ENCODE measurements at regions not wholly inside any gene's neighbourhood (a gene's known extent, or its start where the extent isn't known, plus 50 kb on each side); places are given as distances from the start of the nearest gene placed in this dataset.
"Not testable (repeated sequence)": the region's sequence is repeated elsewhere in the genome, so short reads cannot be mapped to it uniquely, and the experiment has no call there.

- ATAC-seq: peak; percentile 23 to 41
- 62% methylated on average over 3 of the region's 3 CpGs for WGBS
- intact Hi-C loops (cut with DNase I): no loop called here
Measured at GRCh38 chr5:67636850-67637524, 440.4 kb upstream of the CD180 start.

DNA sequence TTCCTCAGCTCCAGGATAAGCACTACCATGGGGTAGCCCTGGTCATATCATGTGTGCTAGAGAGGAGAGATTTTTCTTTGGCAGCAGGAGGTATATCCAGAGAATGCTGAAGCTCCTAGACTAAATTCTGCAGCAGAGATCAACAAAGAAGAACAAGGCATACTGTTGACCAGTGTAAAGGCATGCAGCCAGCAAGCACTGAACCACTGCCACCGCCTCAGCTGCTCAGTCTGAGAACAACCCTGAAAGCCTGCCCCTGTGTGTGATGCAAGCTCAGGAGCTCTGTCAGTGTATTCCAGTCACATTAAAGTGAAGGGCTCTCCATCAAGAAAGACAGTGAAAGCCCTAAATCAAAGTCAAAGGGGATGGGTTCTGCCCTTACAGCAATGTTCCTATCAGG is 439.5 kb upstream of the CD180 start:
- no peaks in the 10 kb centered on the region for H3K9me3 ChIP-seq (ENCODE audit: control insufficient read depth, low read length)
- H3K27ac ChIP-seq (ENCODE audit: low read length): peak overlapping the region; percentile 28
- WGBS: 55% methylated on average over 1 of the region's 1 CpG
- ATAC-seq (peak; percentile 90 to 93), DNase-seq (peak; percentile 81 to 95 (median 91))
- no peak overlapping the region for H3K4me3 ChIP-seq (ENCODE audit: low read length)
- H3K4me1 ChIP-seq (ENCODE audit: control insufficient read depth, insufficient read depth, low read length): peaks cover 4% of the 10 kb centered on the region
- intact Hi-C loops (cut with DNase I): no loop called here
- no peaks in the 10 kb centered on the region for H3K27me3 ChIP-seq (ENCODE audit: control insufficient read depth, insufficient read depth)

More at GRCh38 chr5:67636850-67637524, 440.4 kb upstream of the CD180 start:
- Histone ChIP-seq H3K4me1 (ENCODE audit: control insufficient read depth, insufficient read depth, low read length) (peaks cover 4% of the 10 kb centered on the region), H3K27ac (ENCODE audit: low read length) (peak overlapping the region; percentile 36), H3K4me3 (ENCODE audit: low read length) (no peak overlapping the region), H3K27me3 (ENCODE audit: control insufficient read depth, insufficient read depth) (no peaks in the 10 kb centered on the region), H3K9me3 (ENCODE audit: control insufficient read depth, low read length) (no peaks in the 10 kb centered on the region)
- DNase-seq: peak in 1 of 3 donors; percentile 72

DNA sequence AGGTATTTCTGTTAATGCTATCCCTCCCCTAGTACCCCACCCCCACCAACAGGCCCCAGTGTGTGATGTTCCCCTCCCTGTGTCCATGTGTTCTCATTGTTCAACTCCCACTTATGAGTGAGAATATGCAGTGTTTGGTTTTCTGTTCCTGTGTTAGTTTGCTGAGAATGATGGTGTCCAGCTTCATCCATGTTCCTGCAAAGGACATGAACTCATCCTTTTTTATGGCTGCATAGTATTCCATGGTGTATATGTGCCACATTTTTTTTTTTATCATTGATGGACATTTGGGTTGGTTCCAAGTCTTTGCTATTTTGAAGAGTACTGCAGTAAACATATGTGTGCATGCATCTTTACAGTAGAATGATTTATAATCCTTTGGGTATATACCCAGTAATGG is 430.5 kb upstream of the CD180 start:
- intact Hi-C loops (cut with DNase I); ATAC-seq; H3K27me3 ChIP-seq (ENCODE audit: control insufficient read depth, insufficient read depth); H3K4me3 ChIP-seq (ENCODE audit: low read length); H3K27ac ChIP-seq (ENCODE audit: low read length); H3K9me3 ChIP-seq (ENCODE audit: control insufficient read depth, low read length); DNase-seq; H3K4me1 ChIP-seq (ENCODE audit: control insufficient read depth, insufficient read depth, low read length): not testable (repeated sequence)

GRCh38 chr5:67623078-67623477 is 426.5 kb upstream of the CD180 start:
- DNase-seq (no peak), ATAC-seq (peak in 1 of 2 donors; percentile 51)
- H3K4me1 ChIP-seq (ENCODE audit: control insufficient read depth, insufficient read depth, low read length): peaks cover 2% of the 10 kb centered on the region
- no peaks in the 10 kb centered on the region for H3K9me3 ChIP-seq (ENCODE audit: control insufficient read depth, low read length)
- no peaks in the 10 kb centered on the region for H3K27me3 ChIP-seq (ENCODE audit: control insufficient read depth, insufficient read depth)
- intact Hi-C loops (cut with DNase I): no loop called here
- 26% methylated on average over 1 of the region's 1 CpG for WGBS
- no peak overlapping the region for H3K27ac ChIP-seq (ENCODE audit: low read length)
- H3K4me3 ChIP-seq (ENCODE audit: low read length): no peak overlapping the region

- H3K9me3 ChIP-seq (ENCODE audit: control insufficient read depth, low read length): no peaks in the 10 kb centered on the region
- H3K4me1 ChIP-seq (ENCODE audit: control insufficient read depth, insufficient read depth, low read length): peaks cover 2% of the 10 kb centered on the region
- intact Hi-C loops (cut with DNase I): no loop called here
- no peak overlapping the region for H3K4me3 ChIP-seq (ENCODE audit: low read length)
- 77% methylated on average over 11 of the region's 11 CpGs for WGBS
- no peak overlapping the region for H3K27ac ChIP-seq (ENCODE audit: low read length)
- no peaks in the 10 kb centered on the region for H3K27me3 ChIP-seq (ENCODE audit: control insufficient read depth, insufficient read depth)
- ATAC-seq (no peak), DNase-seq (no peak)
Measured at GRCh38 chr5:67620424-67621397, 424.1 kb upstream of the CD180 start.

- intact Hi-C loops (cut with DNase I): no loop called here
- ATAC-seq: no peak
Measured at GRCh38 chr5:67619636-67620035, 423.0 kb upstream of the CD180 start.

DNA sequence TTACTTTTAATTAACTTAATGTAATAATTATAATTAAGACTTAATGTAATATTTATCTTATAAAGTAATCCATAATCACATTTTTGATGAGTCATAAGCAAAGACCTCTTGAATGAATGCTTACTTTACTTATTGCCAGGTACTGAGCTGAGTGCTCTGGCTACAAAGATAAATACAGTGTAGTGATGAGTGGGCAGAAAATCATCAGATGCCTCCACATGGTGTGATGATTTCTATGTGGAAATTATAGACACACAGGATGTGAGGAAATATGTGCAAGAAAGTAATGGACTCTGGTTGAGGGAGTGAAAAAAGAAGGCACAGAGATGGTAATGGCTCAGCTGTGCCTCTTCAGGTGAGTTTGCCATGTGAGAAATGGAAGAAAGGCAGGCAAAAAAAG is 422.6 kb upstream of the CD180 start:
- no peak for ATAC-seq
- no peaks in the 10 kb centered on the region for H3K27me3 ChIP-seq (ENCODE audit: control insufficient read depth, insufficient read depth)
- H3K4me1 ChIP-seq (ENCODE audit: control insufficient read depth, insufficient read depth, low read length): peaks cover 2% of the 10 kb centered on the region
- H3K27ac ChIP-seq (ENCODE audit: low read length): no peak overlapping the region
- intact Hi-C loops (cut with DNase I): no loop called here
- H3K9me3 ChIP-seq (ENCODE audit: control insufficient read depth, low read length): no peaks in the 10 kb centered on the region
- H3K4me3 ChIP-seq (ENCODE audit: low read length): no peak overlapping the region
- DNase-seq: no peak

More at GRCh38 chr5:67619636-67620035, 423.0 kb upstream of the CD180 start:
- H3K4me1 ChIP-seq (ENCODE audit: control insufficient read depth, insufficient read depth, low read length): peaks cover 2% of the 10 kb centered on the region
- no peak overlapping the region for H3K27ac ChIP-seq (ENCODE audit: low read length)
- 86% methylated on average over 4 of the region's 4 CpGs for WGBS
- H3K27me3 ChIP-seq (ENCODE audit: control insufficient read depth, insufficient read depth): no peaks in the 10 kb centered on the region
- no peak for DNase-seq
- H3K4me3 ChIP-seq (ENCODE audit: low read length): no peak overlapping the region
- H3K9me3 ChIP-seq (ENCODE audit: control insufficient read depth, low read length): no peaks in the 10 kb centered on the region

DNA sequence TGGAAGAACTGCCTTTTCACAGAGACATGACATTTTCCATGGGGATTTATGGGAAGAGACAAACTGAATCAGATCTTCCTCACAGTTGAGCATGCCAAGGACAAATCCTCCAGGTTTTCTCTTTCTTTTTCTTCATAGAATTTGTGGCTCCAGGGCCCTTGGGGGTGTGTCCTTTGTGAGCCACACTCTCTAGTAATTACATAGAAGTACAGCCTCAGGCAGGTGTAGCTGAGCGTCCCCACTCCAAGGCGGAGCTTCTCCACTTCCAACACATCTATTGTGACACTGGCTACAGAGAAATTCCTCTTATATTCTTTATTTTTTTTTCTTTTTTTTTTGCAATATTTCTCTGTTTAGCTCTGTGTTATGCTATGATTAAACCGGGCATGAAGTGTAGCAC is 420.5 kb upstream of the CD180 start:
- no peak overlapping the region for H3K27ac ChIP-seq (ENCODE audit: low read length)
- H3K27me3 ChIP-seq (ENCODE audit: control insufficient read depth, insufficient read depth): no peaks in the 10 kb centered on the region
- no peaks in the 10 kb centered on the region for H3K9me3 ChIP-seq (ENCODE audit: control insufficient read depth, low read length)
- ATAC-seq (no peak), DNase-seq (no peak)
- H3K4me3 ChIP-seq (ENCODE audit: low read length): no peak overlapping the region
- no peaks in the 10 kb centered on the region for H3K4me1 ChIP-seq (ENCODE audit: control insufficient read depth, insufficient read depth, low read length)
- 91% methylated on average over 3 of the region's 3 CpGs for WGBS
- intact Hi-C loops (cut with DNase I): no loop called here

- intact Hi-C loops (cut with DNase I): no loop called here
- H3K4me3 ChIP-seq (ENCODE audit: low read length): no peak overlapping the region
- H3K9me3 ChIP-seq (ENCODE audit: control insufficient read depth, low read length): no peaks in the 10 kb centered on the region
- no peaks in the 10 kb centered on the region for H3K27me3 ChIP-seq (ENCODE audit: control insufficient read depth, insufficient read depth)
- ATAC-seq (no peak), DNase-seq (no peak)
- H3K27ac ChIP-seq (ENCODE audit: low read length): no peak overlapping the region
- WGBS: 87% methylated on average over 4 of the region's 4 CpGs
- no peaks in the 10 kb centered on the region for H3K4me1 ChIP-seq (ENCODE audit: control insufficient read depth, insufficient read depth, low read length)
Measured at GRCh38 chr5:67612961-67613360, 416.4 kb upstream of the CD180 start.

GRCh38 chr5:67610186-67610912 is 413.8 kb upstream of the CD180 start:
- no peaks in the 10 kb centered on the region for H3K27me3 ChIP-seq (ENCODE audit: control insufficient read depth, insufficient read depth)
- intact Hi-C loops (cut with DNase I): no loop called here
- H3K4me1 ChIP-seq (ENCODE audit: control insufficient read depth, insufficient read depth, low read length): no peaks in the 10 kb centered on the region
- ATAC-seq (no peak), DNase-seq (no peak)
- no peak overlapping the region for H3K4me3 ChIP-seq (ENCODE audit: low read length)
- H3K27ac ChIP-seq (ENCODE audit: low read length): no peak overlapping the region
- no peaks in the 10 kb centered on the region for H3K9me3 ChIP-seq (ENCODE audit: control insufficient read depth, low read length)
- WGBS: 77% methylated on average over 6 of the region's 6 CpGs

DNA sequence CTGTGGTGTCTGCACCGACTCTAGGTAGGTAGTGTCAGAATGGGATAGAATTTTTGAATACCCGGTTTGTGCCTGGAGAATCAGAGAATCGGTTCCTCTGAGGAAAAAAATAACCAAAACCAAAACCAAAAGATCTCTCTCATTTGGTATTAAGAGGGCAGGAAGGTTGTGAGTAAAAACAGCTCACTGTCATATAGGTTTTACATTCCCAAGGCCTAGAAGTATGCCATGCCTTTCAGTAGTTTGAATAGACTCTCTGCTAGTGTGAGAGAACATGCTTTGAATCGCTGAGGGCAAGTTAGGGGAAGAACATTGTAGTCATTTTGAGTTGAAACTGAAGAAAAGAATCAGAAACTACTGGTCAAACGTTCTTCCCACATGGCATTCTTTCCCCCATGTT is 411.4 kb upstream of the CD180 start:
- DNase-seq: no peak
- Histone ChIP-seq H3K27ac (ENCODE audit: low read length) (no peak overlapping the region), H3K27me3 (ENCODE audit: control insufficient read depth, insufficient read depth) (no peaks in the 10 kb centered on the region), H3K4me1 (ENCODE audit: control insufficient read depth, insufficient read depth, low read length) (no peaks in the 10 kb centered on the region), H3K9me3 (ENCODE audit: control insufficient read depth, low read length) (no peaks in the 10 kb centered on the region), H3K4me3 (ENCODE audit: low read length) (no peak overlapping the region)
- 91% methylated on average over 5 of the region's 5 CpGs for WGBS
- no peak for ATAC-seq
- intact Hi-C loops (cut with DNase I): no loop called here

Data from right cardiac atrium (tissue), 5 donors.